ENCODE measurements at regions not wholly inside any gene's neighbourhood (a gene's known extent, or its start where the extent isn't known, plus 50 kb on each side); places are given as distances from the start of the nearest gene placed in this dataset.

DNA sequence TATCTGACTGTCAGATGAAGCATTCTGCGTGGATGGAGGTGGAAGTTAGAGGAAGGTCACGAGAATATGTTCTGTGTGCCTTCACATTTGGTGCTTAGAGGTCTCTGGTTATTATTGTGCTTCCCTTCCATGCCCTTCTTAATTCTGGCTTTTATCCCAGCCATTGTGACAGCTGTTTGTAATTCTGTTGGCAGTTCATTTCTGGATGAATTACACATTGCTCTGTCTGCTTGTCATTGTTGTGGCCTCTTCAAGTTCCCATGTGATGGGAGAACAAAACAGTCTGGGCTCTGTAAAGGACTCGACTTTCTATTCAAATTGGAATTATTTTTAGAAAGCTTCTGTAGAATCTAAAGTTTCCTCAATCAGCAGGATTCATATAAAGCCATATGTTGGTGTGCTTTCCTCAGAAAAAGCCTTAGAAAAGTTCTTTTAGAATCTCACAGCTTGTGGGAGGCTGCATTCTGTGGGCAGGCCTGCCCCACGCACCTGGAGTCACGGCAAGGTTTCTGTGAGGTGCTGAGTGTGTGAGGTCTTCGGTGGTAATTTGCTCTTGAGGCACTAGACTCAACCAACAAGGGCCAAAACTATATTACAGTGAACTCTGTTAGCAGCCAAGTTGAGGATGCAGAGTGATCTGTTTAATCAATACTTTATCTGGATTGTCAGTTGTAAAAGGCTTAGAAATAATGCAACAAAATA is 397.4 kb upstream of the AZI2 start:
- FAIRE-seq: no peak
- 59 to 61% (median 60%) methylated on average over 6 of the region's 6 CpGs for WGBS, 3 donors
- no peak for DNase-seq

DNA sequence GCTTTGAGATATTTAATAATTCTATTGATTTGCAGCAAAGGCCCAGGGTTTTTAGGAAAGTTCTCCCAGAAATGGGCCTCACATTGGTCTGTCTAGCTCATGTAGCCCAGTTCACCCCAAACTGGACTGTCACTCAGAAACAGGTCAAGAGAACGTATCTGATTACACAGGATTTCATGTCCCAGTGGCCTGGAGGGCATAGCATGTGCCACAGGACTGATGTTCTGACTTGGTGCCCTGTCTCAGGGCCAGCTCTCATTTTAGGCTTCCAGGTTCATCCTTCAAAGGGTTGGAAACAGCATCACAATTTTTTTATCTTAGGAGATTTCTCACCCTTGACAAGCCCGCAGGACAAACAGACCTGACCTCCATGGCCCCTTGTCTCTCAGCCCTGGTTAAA is 398.4 kb upstream of the AZI2 start:
- no peak for FAIRE-seq
- Histone ChIP-seq H3K27ac (ENCODE audit: low read depth in 1 of 3, low read length in 2 of 3) (no peak overlapping the region), H3K9me3 (ENCODE audit: control insufficient read depth in 2 of 2, insufficient read depth in 1 of 2, low read depth in 1 of 2, low read length in 1 of 2) (no peaks in the 10 kb centered on the region), H3K4me3 (ENCODE audit: low read depth in 1 of 3, low read length in 3 of 3) (no peak overlapping the region), H3K4me1 (ENCODE audit: control insufficient read depth in 3 of 3, insufficient read depth in 2 of 3, low read depth in 1 of 3, low read length in 2 of 3) (no peaks in the 10 kb centered on the region), H3K36me3 (ENCODE audit: control insufficient read depth in 3 of 3, insufficient read depth in 2 of 3, low read depth in 1 of 3, low read length in 3 of 3) (no peaks in the 10 kb centered on the region), H3K27me3 (ENCODE audit: control insufficient read depth in 3 of 3, insufficient read depth in 3 of 3, low read length in 3 of 3) (no peaks in the 10 kb centered on the region)
- 74 to 81% (median 78%) methylated on average over 2 of the region's 2 CpGs for WGBS, 3 donors
- DNase-seq: no peak

More for the DNA sequence above, 397.4 kb upstream of the AZI2 start:
- H3K4me3 ChIP-seq (ENCODE audit: low read depth in 1 of 3, low read length in 3 of 3): no peak overlapping the region
- no peaks in the 10 kb centered on the region for H3K36me3 ChIP-seq (ENCODE audit: control insufficient read depth in 3 of 3, insufficient read depth in 2 of 3, low read depth in 1 of 3, low read length in 3 of 3)
- H3K27me3 ChIP-seq (ENCODE audit: control insufficient read depth in 3 of 3, insufficient read depth in 3 of 3, low read length in 3 of 3): no peaks in the 10 kb centered on the region
- no peaks in the 10 kb centered on the region for H3K9me3 ChIP-seq (ENCODE audit: control insufficient read depth in 2 of 2, insufficient read depth in 1 of 2, low read depth in 1 of 2, low read length in 1 of 2)
- no peaks in the 10 kb centered on the region for H3K4me1 ChIP-seq (ENCODE audit: control insufficient read depth in 3 of 3, insufficient read depth in 2 of 3, low read depth in 1 of 3, low read length in 2 of 3)
- no peak overlapping the region for H3K27ac ChIP-seq (ENCODE audit: low read depth in 1 of 3, low read length in 2 of 3)

- DNase-seq: no peak
- Histone ChIP-seq H3K4me3 (ENCODE audit: low read depth in 1 of 3, low read length in 3 of 3) (no peak overlapping the region), H3K27ac (ENCODE audit: low read depth in 1 of 3, low read length in 2 of 3) (no peak overlapping the region), H3K27me3 (ENCODE audit: control insufficient read depth in 3 of 3, insufficient read depth in 3 of 3, low read length in 3 of 3) (no peaks in the 10 kb centered on the region), H3K4me1 (ENCODE audit: control insufficient read depth in 3 of 3, insufficient read depth in 2 of 3, low read depth in 1 of 3, low read length in 2 of 3) (no peaks in the 10 kb centered on the region), H3K36me3 (ENCODE audit: control insufficient read depth in 3 of 3, insufficient read depth in 2 of 3, low read depth in 1 of 3, low read length in 3 of 3) (no peaks in the 10 kb centered on the region), H3K9me3 (ENCODE audit: control insufficient read depth in 2 of 2, insufficient read depth in 1 of 2, low read depth in 1 of 2, low read length in 1 of 2) (peaks cover 0 to 1% of the 10 kb centered on the region in 2 donors)
- no peak for FAIRE-seq
- WGBS, 3 donors: 65 to 86% (median 68%) methylated on average over 2 of the region's 2 CpGs
Observed at GRCh38 chr3:28751864-28752263, 403.2 kb upstream of the AZI2 start.

GRCh38 chr3:28752290-28752689 is 403.7 kb upstream of the AZI2 start:
- no peaks in the 10 kb centered on the region for H3K4me1 ChIP-seq (ENCODE audit: control insufficient read depth in 3 of 3, insufficient read depth in 2 of 3, low read depth in 1 of 3, low read length in 2 of 3)
- no peak for FAIRE-seq
- 73 to 80% (median 75%) methylated on average over 1 of the region's 1 CpG for WGBS, 3 donors

DNA sequence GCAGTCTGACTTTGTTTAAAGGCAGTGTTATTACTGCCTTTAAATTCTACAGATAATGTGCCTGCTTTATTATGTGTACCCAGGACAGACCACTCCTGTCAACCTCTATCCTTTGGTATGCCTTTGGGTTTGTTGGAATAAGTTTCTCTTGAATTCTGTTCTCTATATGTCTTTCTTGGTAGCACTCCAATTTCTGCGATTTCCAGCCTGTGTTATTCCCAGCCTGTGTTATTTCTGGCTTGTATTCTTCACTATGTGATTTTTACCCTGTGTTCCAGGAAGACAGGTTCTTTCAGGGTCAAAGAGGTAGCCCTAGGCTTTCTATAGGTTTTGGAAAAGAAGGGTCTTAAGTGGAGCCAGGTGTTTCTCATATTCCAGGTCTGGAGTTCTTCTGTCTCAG is 407.4 kb upstream of the AZI2 start:
- H3K36me3 ChIP-seq (ENCODE audit: control insufficient read depth in 3 of 3, insufficient read depth in 2 of 3, low read depth in 1 of 3, low read length in 3 of 3): no peaks in the 10 kb centered on the region
- 69 to 91% (median 88%) methylated on average over 1 of the region's 1 CpG for WGBS, 3 donors
- H3K4me3 ChIP-seq (ENCODE audit: low read depth in 1 of 3, low read length in 3 of 3): no peak overlapping the region
- H3K9me3 ChIP-seq (ENCODE audit: control insufficient read depth in 2 of 2, insufficient read depth in 1 of 2, low read depth in 1 of 2, low read length in 1 of 2): peaks cover 0 to 1% of the 10 kb centered on the region in 2 donors
- no peak overlapping the region for H3K27ac ChIP-seq (ENCODE audit: low read depth in 1 of 3, low read length in 2 of 3)
- DNase-seq (no peak), FAIRE-seq (no peak)
- no peaks in the 10 kb centered on the region for H3K27me3 ChIP-seq (ENCODE audit: control insufficient read depth in 3 of 3, insufficient read depth in 3 of 3, low read length in 3 of 3)
- no peaks in the 10 kb centered on the region for H3K4me1 ChIP-seq (ENCODE audit: control insufficient read depth in 3 of 3, insufficient read depth in 2 of 3, low read depth in 1 of 3, low read length in 2 of 3)

More at GRCh38 chr3:28752290-28752689, 403.7 kb upstream of the AZI2 start:
- no peaks in the 10 kb centered on the region for H3K27me3 ChIP-seq (ENCODE audit: control insufficient read depth in 3 of 3, insufficient read depth in 3 of 3, low read length in 3 of 3)
- peaks cover 0 to 1% of the 10 kb centered on the region in 2 donors for H3K9me3 ChIP-seq (ENCODE audit: control insufficient read depth in 2 of 2, insufficient read depth in 1 of 2, low read depth in 1 of 2, low read length in 1 of 2)
- DNase-seq: no peak
- H3K36me3 ChIP-seq (ENCODE audit: control insufficient read depth in 3 of 3, insufficient read depth in 2 of 3, low read depth in 1 of 3, low read length in 3 of 3): no peaks in the 10 kb centered on the region
- H3K27ac ChIP-seq (ENCODE audit: low read depth in 1 of 3, low read length in 2 of 3): no peak overlapping the region
- no peak overlapping the region for H3K4me3 ChIP-seq (ENCODE audit: low read depth in 1 of 3, low read length in 3 of 3)

DNA sequence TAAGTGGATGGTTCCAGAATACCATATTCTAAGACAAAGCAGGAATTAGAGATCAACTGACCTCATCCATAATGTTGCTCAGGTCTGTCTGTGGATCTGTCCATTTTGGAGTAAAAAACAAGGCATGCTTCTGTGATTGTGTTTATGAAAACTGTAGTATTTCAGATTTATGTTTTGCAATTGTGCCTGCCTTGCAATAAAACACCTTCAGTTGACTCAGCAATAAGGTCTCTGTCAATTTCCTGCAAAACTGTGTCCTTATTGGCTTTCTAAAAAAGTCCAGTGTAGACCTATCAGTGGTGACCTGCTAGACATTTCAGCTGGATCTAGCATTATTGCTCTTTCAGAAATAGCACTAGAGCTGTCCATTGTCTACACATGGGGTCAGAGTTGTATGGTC is 409.5 kb upstream of the AZI2 start:
- H3K4me1 ChIP-seq (ENCODE audit: control insufficient read depth in 3 of 3, insufficient read depth in 2 of 3, low read depth in 1 of 3, low read length in 2 of 3): no peaks in the 10 kb centered on the region
- H3K27me3 ChIP-seq (ENCODE audit: control insufficient read depth in 3 of 3, insufficient read depth in 3 of 3, low read length in 3 of 3): no peaks in the 10 kb centered on the region
- H3K27ac ChIP-seq (ENCODE audit: low read depth in 1 of 3, low read length in 2 of 3): no peak overlapping the region
- H3K4me3 ChIP-seq (ENCODE audit: low read depth in 1 of 3, low read length in 3 of 3): no peak overlapping the region
- FAIRE-seq (no peak), DNase-seq (no peak)
- no peaks in the 10 kb centered on the region for H3K36me3 ChIP-seq (ENCODE audit: control insufficient read depth in 3 of 3, insufficient read depth in 2 of 3, low read depth in 1 of 3, low read length in 3 of 3)
- peaks cover 0 to 1% of the 10 kb centered on the region in 2 donors for H3K9me3 ChIP-seq (ENCODE audit: control insufficient read depth in 2 of 2, insufficient read depth in 1 of 2, low read depth in 1 of 2, low read length in 1 of 2)

DNA sequence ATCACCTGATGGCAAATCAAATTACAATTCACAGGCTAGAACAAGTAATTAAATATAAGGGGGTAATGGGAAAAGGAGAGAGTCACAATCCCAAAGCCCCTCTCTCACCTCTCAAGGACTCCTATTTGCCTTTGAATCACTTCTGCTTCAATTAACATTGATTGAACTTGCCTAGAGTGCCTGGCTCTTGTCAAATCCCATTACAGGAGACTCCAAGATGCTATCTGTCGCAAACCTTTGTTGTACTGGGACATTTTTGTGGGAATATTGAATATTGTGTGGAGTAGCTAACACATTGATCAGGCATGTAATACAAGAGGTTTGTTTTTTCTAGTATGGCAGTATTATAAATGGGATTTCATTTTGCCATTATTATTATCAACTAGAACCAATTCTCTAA is 412.8 kb upstream of the AZI2 start:
- WGBS, 3 donors: 0 to 81% (median 21%) methylated on average over 1 of the region's 1 CpG
- FAIRE-seq: no peak

GRCh38 chr3:28765194-28765593 is 416.6 kb upstream of the AZI2 start:
- FAIRE-seq (no peak), DNase-seq (no peak)
- Histone ChIP-seq H3K4me3 (ENCODE audit: low read depth in 1 of 3, low read length in 3 of 3) (no peak overlapping the region), H3K4me1 (ENCODE audit: control insufficient read depth in 3 of 3, insufficient read depth in 2 of 3, low read depth in 1 of 3, low read length in 2 of 3) (no peaks in the 10 kb centered on the region), H3K27ac (ENCODE audit: low read depth in 1 of 3, low read length in 2 of 3) (no peak overlapping the region), H3K9me3 (ENCODE audit: control insufficient read depth in 2 of 2, insufficient read depth in 1 of 2, low read depth in 1 of 2, low read length in 1 of 2) (no peaks in the 10 kb centered on the region), H3K27me3 (ENCODE audit: control insufficient read depth in 3 of 3, insufficient read depth in 3 of 3, low read length in 3 of 3) (no peaks in the 10 kb centered on the region), H3K36me3 (ENCODE audit: control insufficient read depth in 3 of 3, insufficient read depth in 2 of 3, low read depth in 1 of 3, low read length in 3 of 3) (no peaks in the 10 kb centered on the region)
- WGBS, 3 donors: 74 to 87% (median 79%) methylated on average over 1 of the region's 1 CpG

More for the DNA sequence above, 412.8 kb upstream of the AZI2 start:
- no peak overlapping the region for H3K27ac ChIP-seq (ENCODE audit: low read depth in 1 of 3, low read length in 2 of 3)
- H3K4me1 ChIP-seq (ENCODE audit: control insufficient read depth in 3 of 3, insufficient read depth in 2 of 3, low read depth in 1 of 3, low read length in 2 of 3): no peaks in the 10 kb centered on the region
- no peak overlapping the region for H3K4me3 ChIP-seq (ENCODE audit: low read depth in 1 of 3, low read length in 3 of 3)
- no peaks in the 10 kb centered on the region for H3K27me3 ChIP-seq (ENCODE audit: control insufficient read depth in 3 of 3, insufficient read depth in 3 of 3, low read length in 3 of 3)
- H3K36me3 ChIP-seq (ENCODE audit: control insufficient read depth in 3 of 3, insufficient read depth in 2 of 3, low read depth in 1 of 3, low read length in 3 of 3): no peaks in the 10 kb centered on the region
- H3K9me3 ChIP-seq (ENCODE audit: control insufficient read depth in 2 of 2, insufficient read depth in 1 of 2, low read depth in 1 of 2, low read length in 1 of 2): no peaks in the 10 kb centered on the region
- no peak for DNase-seq

DNA sequence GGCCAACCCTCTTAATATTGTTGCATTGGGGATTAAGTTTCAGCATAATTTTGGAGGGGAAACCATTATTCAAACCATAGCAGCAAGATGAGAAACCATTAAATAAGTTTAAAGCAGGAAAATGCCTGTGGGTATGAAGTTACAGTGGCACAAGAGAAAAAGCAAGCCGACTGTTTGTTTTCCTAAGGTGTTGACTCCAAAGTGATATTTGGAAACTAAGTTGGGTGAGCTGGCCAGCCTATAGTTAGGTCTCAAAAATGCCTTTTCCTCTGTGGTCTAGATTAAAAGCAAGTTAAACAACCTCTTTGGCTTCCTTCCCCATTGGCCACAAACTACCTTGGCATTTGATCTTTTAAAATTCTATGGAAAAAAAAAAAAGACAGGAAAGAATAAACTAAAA is 419.8 kb upstream of the AZI2 start:
- Histone ChIP-seq H3K36me3 (ENCODE audit: control insufficient read depth in 3 of 3, insufficient read depth in 2 of 3, low read depth in 1 of 3, low read length in 3 of 3) (no peaks in the 10 kb centered on the region), H3K9me3 (ENCODE audit: control insufficient read depth in 2 of 2, insufficient read depth in 1 of 2, low read depth in 1 of 2, low read length in 1 of 2) (peaks cover 0 to 17% of the 10 kb centered on the region in 2 donors), H3K4me3 (ENCODE audit: low read depth in 1 of 3, low read length in 3 of 3) (no peak overlapping the region), H3K27ac (ENCODE audit: low read depth in 1 of 3, low read length in 2 of 3) (no peak overlapping the region), H3K4me1 (ENCODE audit: control insufficient read depth in 3 of 3, insufficient read depth in 2 of 3, low read depth in 1 of 3, low read length in 2 of 3) (no peaks in the 10 kb centered on the region), H3K27me3 (ENCODE audit: control insufficient read depth in 3 of 3, insufficient read depth in 3 of 3, low read length in 3 of 3) (no peaks in the 10 kb centered on the region)
- no peak for FAIRE-seq
- DNase-seq: no peak
- 57 to 80% (median 68%) methylated on average over 1 of the region's 1 CpG for WGBS, 3 donors

Measured in small intestine (tissue), 7 donors.